ENCODE measurements at regions not wholly inside any gene's neighbourhood (a gene's known extent, or its start where the extent isn't known, plus 50 kb on each side); places are given as distances from the start of the nearest gene placed in this dataset.

DNA sequence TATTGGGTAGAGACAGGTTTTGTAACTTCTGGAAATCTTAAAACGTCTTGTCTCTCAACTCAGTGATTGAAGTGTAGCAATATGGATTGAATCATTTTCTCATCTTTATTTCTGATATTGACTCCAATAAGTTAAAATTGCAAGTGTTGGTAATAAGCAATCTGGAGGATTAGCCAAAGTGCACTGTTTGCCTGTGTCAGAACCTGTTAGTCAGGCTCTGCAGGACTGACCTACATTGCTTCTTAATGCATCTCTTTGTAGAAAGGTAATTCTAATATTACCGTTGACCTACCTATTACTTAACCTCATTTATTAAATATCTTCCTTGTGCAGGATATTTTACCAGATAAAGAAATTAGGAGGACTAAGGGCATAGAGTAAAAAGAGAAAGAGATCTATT lies 484.0 kb upstream of the CITED2 start:
- TF ChIP-seq, protein P1, sequence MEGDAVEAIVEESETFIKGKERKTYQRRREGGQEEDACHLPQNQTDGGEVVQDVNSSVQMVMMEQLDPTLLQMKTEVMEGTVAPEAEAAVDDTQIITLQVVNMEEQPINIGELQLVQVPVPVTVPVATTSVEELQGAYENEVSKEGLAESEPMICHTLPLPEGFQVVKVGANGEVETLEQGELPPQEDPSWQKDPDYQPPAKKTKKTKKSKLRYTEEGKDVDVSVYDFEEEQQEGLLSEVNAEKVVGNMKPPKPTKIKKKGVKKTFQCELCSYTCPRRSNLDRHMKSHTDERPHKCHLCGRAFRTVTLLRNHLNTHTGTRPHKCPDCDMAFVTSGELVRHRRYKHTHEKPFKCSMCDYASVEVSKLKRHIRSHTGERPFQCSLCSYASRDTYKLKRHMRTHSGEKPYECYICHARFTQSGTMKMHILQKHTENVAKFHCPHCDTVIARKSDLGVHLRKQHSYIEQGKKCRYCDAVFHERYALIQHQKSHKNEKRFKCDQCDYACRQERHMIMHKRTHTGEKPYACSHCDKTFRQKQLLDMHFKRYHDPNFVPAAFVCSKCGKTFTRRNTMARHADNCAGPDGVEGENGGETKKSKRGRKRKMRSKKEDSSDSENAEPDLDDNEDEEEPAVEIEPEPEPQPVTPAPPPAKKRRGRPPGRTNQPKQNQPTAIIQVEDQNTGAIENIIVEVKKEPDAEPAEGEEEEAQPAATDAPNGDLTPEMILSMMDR (IDR thresholded peaks at IDR 0.05) = no peak
- TF ChIP-seq POLR2A (IDR thresholded peaks at IDR 0.05) (no peak), POLR2AphosphoS5 (IDR thresholded peaks at IDR 0.05) (no peak), EP300 (IDR thresholded peaks at IDR 0.05) (no peak)
- 89% methylated on average over 2 of the region's 2 CpGs for WGBS, 2 donors (ENCODE audit: low coverage in 1 of 2)
- no peak for ATAC-seq
- Histone ChIP-seq H3K27ac (no peak overlapping the region), H3K4me3 (no peak overlapping the region), H3K4me1 (peaks cover 0 to 17% (median 5%) of the 10 kb centered on the region in 3 donors), H3K36me3 (no peaks in the 10 kb centered on the region), H3K9me3 (no peaks in the 10 kb centered on the region), H3K27me3 (no peaks in the 10 kb centered on the region)

DNA sequence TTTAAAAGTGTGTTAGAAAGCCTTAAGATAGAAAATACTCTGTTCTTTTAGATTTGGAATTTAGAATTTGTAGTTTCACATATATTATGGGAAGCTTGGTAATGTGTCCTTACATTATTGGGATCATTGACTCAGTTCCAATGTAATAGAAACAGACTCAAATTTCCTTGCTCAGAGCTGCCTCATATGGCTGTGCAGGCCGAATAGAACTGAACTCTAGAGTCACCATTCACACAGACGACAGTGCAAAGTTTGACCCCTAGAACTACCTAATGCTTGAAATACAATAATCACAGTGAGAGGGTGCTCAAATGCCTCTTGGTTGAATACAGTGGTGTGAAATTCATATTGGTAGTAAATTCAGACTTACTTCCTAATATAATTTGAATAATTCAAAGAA lies 482.7 kb upstream of the CITED2 start:
- no peak overlapping the region for H3K4me3 ChIP-seq
- ATAC-seq = no peak
- no peaks in the 10 kb centered on the region for H3K9me3 ChIP-seq
- no peak overlapping the region for H3K27ac ChIP-seq
- no peaks in the 10 kb centered on the region for H3K27me3 ChIP-seq
- 38 to 50% methylated on average over 2 of the region's 2 CpGs for WGBS, 2 donors (ENCODE audit: low coverage in 1 of 2)
- TF ChIP-seq EP300 (IDR thresholded peaks at IDR 0.05) (no peak), POLR2AphosphoS5 (IDR thresholded peaks at IDR 0.05) (no peak), POLR2A (IDR thresholded peaks at IDR 0.05) (no peak)
- TF ChIP-seq, protein P1 (IDR thresholded peaks at IDR 0.05) = no peak
- no peaks in the 10 kb centered on the region for H3K36me3 ChIP-seq
- H3K4me1 ChIP-seq = peaks cover 0 to 17% (median 5%) of the 10 kb centered on the region in 3 donors

DNA sequence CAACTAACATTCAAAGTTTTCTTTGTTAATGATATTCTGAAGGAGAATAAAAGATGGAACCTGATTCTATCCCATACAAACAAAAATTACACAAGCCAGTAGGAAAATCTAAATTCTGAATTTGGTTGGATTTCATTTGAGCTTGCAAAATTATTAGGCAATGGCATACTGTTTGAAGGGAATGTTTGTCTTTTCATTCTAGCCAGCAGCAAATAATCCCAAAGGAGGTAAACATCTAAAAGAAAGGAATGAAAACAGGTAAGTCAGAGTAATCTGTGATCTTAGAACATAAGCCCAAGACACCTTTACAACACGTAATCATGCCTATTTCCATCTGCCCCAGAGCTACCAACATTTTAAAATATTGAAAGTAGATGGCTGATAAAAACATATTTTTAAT lies 482.1 kb upstream of the CITED2 start:
- H3K27ac ChIP-seq = peak overlapping the region in 1 of 4 donors; percentile 48

DNA sequence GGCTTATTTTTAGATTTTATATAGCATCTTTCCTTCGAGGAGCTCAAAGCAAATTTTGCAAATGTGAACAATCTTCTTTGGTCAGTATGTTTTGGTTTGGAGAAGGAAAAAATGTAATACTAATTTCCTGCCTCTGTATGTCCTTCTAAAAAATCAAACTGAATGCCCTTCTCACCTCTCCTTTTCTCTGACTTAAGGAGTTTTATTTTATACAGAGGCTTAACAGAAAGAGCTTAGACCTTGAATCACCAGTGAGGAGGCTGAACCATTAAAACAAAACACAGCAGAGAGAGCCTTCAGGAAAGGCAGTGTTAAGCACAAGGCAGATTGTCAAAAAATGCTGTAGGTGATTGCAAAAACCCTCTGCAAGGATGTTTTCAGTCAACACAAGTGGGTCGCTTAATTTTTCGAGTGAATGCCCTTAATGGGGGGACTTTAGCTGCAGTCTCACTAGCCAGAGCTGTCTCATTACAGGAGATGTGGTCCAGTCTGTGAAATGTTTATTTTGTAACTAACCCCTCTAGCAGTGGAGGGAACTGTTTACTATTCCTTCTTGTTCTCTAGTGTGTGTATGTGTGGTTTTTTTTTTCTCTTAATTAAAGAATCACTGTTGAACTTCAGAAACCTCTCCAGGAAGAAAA lies 481.3 kb upstream of the CITED2 start:
- TF ChIP-seq POLR2A (IDR thresholded peaks at IDR 0.05) (no peak), EP300 (IDR thresholded peaks at IDR 0.05) (no peak), POLR2AphosphoS5 (IDR thresholded peaks at IDR 0.05) (no peak)
- TF ChIP-seq, protein P1 (IDR thresholded peaks at IDR 0.05) = no peak
- 20 to 31% methylated on average over 1 to 3 of the region's 3 CpGs for WGBS, 2 donors (ENCODE audit: low coverage in 1 of 2)
- Histone ChIP-seq H3K4me3 (no peak overlapping the region), H3K4me1 (peaks cover 0 to 17% (median 5%) of the 10 kb centered on the region in 3 donors), H3K36me3 (no peaks in the 10 kb centered on the region), H3K27ac (peak overlapping the region in 2 of 4 donors; percentile 31 to 48), H3K9me3 (no peaks in the 10 kb centered on the region), H3K27me3 (no peaks in the 10 kb centered on the region)
- no peak for ATAC-seq

More for the DNA sequence above, 482.1 kb upstream of the CITED2 start:
- 92 to 94% methylated on average over 1 of the region's 1 CpG for WGBS, 2 donors (ENCODE audit: low coverage in 1 of 2)
- peaks cover 0 to 17% (median 5%) of the 10 kb centered on the region in 3 donors for H3K4me1 ChIP-seq
- H3K4me3 ChIP-seq = no peak overlapping the region
- H3K36me3 ChIP-seq = no peaks in the 10 kb centered on the region
- no peaks in the 10 kb centered on the region for H3K9me3 ChIP-seq
- ATAC-seq = no peak
- TF ChIP-seq POLR2A (IDR thresholded peaks at IDR 0.05) (no peak), EP300 (IDR thresholded peaks at IDR 0.05) (no peak)
- TF ChIP-seq, protein P1 (IDR thresholded peaks at IDR 0.05) = no peak
- H3K27me3 ChIP-seq = no peaks in the 10 kb centered on the region

DNA sequence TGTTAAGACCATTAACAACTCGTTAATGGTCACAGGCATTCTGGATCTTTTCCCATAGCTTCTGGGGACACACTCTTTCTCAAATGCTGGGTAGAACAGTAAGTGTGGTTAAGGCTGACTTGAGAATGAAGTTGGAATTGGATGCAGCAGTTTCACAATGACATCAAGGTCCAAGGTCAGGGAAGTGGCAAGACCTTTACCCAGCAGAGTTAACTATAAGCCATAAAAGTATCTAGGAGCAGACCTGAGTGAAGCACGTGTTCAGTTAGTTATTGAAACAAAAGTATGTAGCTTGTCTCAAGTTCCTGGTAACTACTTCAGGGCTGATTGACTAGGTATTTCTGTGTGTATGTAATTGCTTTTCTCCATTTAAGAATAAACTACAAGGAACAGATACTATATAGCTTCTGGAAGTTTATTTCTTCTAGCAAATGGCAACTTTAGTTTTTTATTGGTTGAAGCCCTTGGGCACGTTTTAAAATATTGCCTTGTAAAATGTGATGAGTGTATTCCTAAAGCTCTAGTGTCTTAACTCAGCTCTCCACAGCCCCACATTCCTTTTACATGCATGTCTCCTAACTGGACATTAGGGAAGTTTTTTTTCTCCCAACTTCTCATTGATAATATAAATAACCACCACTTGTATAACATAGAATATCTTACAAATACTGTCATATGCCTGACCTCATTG lies 479.0 kb upstream of the CITED2 start:
- H3K27ac ChIP-seq = no peak overlapping the region
- ATAC-seq = no peak
- no peak overlapping the region for H3K4me3 ChIP-seq
- peaks cover 0 to 6% (median 0%) of the 10 kb centered on the region in 3 donors for H3K9me3 ChIP-seq
- no peaks in the 10 kb centered on the region for H3K27me3 ChIP-seq
- TF ChIP-seq POLR2AphosphoS5 (IDR thresholded peaks at IDR 0.05) (no peak), EP300 (IDR thresholded peaks at IDR 0.05) (no peak), POLR2A (IDR thresholded peaks at IDR 0.05) (no peak)
- TF ChIP-seq, protein P1 (IDR thresholded peaks at IDR 0.05) = no peak
- no peaks in the 10 kb centered on the region for H3K36me3 ChIP-seq
- H3K4me1 ChIP-seq = peaks cover 0 to 17% (median 5%) of the 10 kb centered on the region in 3 donors
- 54 to 60% methylated on average over 3 of the region's 3 CpGs for WGBS, 2 donors (ENCODE audit: low coverage in 1 of 2)
